ENCODE measurements at regions not wholly inside any gene's neighbourhood (a gene's known extent, or its start where the extent isn't known, plus 50 kb on each side); places are given as distances from the start of the nearest gene placed in this dataset.

DNA sequence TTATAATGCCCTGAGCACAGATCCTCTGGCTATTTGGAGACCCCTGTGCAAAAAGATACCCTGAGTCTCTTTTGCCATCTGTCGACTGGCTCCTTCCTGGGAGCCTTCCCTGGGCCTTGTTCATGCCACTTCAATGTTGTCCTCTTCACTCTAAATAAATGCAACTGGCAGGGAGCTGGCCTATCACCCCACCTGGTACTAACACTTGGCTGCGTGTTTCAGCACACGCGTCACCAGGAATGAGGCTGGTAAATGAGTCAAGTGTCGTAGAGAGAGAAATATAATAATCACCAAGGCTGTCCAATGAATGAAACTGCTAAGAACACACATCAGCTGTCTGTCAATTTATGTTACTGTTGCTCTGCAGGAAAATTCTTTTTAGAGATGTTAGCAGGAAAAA is 374.6 kb upstream of the JARID2 start:
- H3K79me2 ChIP-seq (ENCODE audit: insufficient read depth, low read length): no peaks in the 10 kb centered on the region

More for the DNA sequence above, 374.6 kb upstream of the JARID2 start:
- Histone ChIP-seq H2AFZ (ENCODE audit: low read depth, low read length, poor library complexity, severe bottlenecking) (no peak overlapping the region), H3K9ac (ENCODE audit: low read length) (no peak overlapping the region), H3K4me3 (replicated peaks in 1 of 2; ENCODE audit: low read depth in 1 of 2, low read length in 2 of 2) (no peak overlapping the region), H3K27ac (ENCODE audit: low read depth, low read length) (no peak overlapping the region), H3K27me3 (ENCODE audit: insufficient read depth, low read length) (no peaks in the 10 kb centered on the region), H3K4me1 (ENCODE audit: control insufficient read depth in 1 of 2, insufficient read depth in 2 of 2, low read length in 2 of 2) (no peaks in the 10 kb centered on the region), H4K20me1 (ENCODE audit: insufficient read depth) (no peaks in the 10 kb centered on the region), H3K9me2 (ENCODE audit: insufficient read depth) (no peaks in the 10 kb centered on the region), H3K4me2 (ENCODE audit: low read length) (no peak overlapping the region), H3K9me3 (ENCODE audit: control insufficient read depth in 1 of 2, insufficient read depth in 1 of 2, low read depth in 1 of 2, low read length in 2 of 2) (no peaks in the 10 kb centered on the region), H3K36me3 (ENCODE audit: control insufficient read depth in 1 of 2, insufficient read depth in 2 of 2, low read length in 2 of 2) (no peaks in the 10 kb centered on the region)
- POLR2A ChIA-PET: no interaction called here
- no TSS peak for BruUV-seq (replicated peaks)
- CTCF ChIA-PET: no interaction called here
- intact Hi-C loops (cut with micrococcal nuclease): no loop called here
- ATAC-seq: no peak
- TF ChIP-seq, protein P1, sequence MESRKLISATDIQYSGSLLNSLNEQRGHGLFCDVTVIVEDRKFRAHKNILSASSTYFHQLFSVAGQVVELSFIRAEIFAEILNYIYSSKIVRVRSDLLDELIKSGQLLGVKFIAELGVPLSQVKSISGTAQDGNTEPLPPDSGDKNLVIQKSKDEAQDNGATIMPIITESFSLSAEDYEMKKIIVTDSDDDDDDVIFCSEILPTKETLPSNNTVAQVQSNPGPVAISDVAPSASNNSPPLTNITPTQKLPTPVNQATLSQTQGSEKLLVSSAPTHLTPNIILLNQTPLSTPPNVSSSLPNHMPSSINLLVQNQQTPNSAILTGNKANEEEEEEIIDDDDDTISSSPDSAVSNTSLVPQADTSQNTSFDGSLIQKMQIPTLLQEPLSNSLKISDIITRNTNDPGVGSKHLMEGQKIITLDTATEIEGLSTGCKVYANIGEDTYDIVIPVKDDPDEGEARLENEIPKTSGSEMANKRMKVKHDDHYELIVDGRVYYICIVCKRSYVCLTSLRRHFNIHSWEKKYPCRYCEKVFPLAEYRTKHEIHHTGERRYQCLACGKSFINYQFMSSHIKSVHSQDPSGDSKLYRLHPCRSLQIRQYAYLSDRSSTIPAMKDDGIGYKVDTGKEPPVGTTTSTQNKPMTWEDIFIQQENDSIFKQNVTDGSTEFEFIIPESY (IDR thresholded peaks at IDR 0.05; ENCODE audit: extremely low read depth, insufficient replicate concordance, low read length): no peak
- TF ChIP-seq JUND (IDR thresholded peaks at IDR 0.05): no peak
- no peak for TF ChIP-seq EGR1 (IDR thresholded peaks at IDR 0.05; ENCODE audit: low read depth)
- TF ChIP-seq, protein P2, sequence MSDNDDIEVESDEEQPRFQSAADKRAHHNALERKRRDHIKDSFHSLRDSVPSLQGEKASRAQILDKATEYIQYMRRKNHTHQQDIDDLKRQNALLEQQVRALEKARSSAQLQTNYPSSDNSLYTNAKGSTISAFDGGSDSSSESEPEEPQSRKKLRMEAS (IDR thresholded peaks at IDR 0.05): no peak
- TF ChIP-seq ZNF274 (IDR thresholded peaks at IDR 0.05; ENCODE audit: low read depth, low read length): no peak
- TF ChIP-seq, protein P3, sequence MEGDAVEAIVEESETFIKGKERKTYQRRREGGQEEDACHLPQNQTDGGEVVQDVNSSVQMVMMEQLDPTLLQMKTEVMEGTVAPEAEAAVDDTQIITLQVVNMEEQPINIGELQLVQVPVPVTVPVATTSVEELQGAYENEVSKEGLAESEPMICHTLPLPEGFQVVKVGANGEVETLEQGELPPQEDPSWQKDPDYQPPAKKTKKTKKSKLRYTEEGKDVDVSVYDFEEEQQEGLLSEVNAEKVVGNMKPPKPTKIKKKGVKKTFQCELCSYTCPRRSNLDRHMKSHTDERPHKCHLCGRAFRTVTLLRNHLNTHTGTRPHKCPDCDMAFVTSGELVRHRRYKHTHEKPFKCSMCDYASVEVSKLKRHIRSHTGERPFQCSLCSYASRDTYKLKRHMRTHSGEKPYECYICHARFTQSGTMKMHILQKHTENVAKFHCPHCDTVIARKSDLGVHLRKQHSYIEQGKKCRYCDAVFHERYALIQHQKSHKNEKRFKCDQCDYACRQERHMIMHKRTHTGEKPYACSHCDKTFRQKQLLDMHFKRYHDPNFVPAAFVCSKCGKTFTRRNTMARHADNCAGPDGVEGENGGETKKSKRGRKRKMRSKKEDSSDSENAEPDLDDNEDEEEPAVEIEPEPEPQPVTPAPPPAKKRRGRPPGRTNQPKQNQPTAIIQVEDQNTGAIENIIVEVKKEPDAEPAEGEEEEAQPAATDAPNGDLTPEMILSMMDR (IDR thresholded peaks at IDR 0.05 in 2 of 3, conservative IDR thresholded peaks at IDR 0.05 in 1 of 3; ENCODE audit: borderline replicate concordance in 1 of 3, insufficient read depth in 1 of 3, low read depth in 2 of 3, low read length in 2 of 3): no peak
- TF ChIP-seq EZH2phosphoT487 (IDR thresholded peaks at IDR 0.05; ENCODE audit: borderline replicate concordance): no peak
- TF ChIP-seq, protein P4, sequence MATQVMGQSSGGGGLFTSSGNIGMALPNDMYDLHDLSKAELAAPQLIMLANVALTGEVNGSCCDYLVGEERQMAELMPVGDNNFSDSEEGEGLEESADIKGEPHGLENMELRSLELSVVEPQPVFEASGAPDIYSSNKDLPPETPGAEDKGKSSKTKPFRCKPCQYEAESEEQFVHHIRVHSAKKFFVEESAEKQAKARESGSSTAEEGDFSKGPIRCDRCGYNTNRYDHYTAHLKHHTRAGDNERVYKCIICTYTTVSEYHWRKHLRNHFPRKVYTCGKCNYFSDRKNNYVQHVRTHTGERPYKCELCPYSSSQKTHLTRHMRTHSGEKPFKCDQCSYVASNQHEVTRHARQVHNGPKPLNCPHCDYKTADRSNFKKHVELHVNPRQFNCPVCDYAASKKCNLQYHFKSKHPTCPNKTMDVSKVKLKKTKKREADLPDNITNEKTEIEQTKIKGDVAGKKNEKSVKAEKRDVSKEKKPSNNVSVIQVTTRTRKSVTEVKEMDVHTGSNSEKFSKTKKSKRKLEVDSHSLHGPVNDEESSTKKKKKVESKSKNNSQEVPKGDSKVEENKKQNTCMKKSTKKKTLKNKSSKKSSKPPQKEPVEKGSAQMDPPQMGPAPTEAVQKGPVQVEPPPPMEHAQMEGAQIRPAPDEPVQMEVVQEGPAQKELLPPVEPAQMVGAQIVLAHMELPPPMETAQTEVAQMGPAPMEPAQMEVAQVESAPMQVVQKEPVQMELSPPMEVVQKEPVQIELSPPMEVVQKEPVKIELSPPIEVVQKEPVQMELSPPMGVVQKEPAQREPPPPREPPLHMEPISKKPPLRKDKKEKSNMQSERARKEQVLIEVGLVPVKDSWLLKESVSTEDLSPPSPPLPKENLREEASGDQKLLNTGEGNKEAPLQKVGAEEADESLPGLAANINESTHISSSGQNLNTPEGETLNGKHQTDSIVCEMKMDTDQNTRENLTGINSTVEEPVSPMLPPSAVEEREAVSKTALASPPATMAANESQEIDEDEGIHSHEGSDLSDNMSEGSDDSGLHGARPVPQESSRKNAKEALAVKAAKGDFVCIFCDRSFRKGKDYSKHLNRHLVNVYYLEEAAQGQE (IDR thresholded peaks at IDR 0.05; ENCODE audit: low read depth): no peak
- no peak for TF ChIP-seq POLR2A (IDR thresholded peaks at IDR 0.05; ENCODE audit: borderline replicate concordance, extremely low read depth, insufficient read depth, insufficient read length)
- TF ChIP-seq ELF1 (IDR thresholded peaks at IDR 0.05; ENCODE audit: borderline replicate concordance, low read depth): no peak
- no peak for TF ChIP-seq FOSL1 (IDR thresholded peaks at IDR 0.05; ENCODE audit: low read depth)
- no peak for DNase-seq (ENCODE audit: low read depth, low spot score)
- RAD21 ChIA-PET (ENCODE audit: low non-redundant PET in 1 of 2, low total read pairs in 2 of 2, uncharacterized antibody in 2 of 2, unreplicated experiment in 2 of 2): no interaction called here

Measured in HCT116 (cell line).